ENCODE measurements at regions not wholly inside any gene's neighbourhood (a gene's known extent, or its start where the extent isn't known, plus 50 kb on each side); places are given as distances from the start of the nearest gene placed in this dataset.

GRCh38 chr9:75358846-75359245 is 270.5 kb downstream of the OSTF1 start:
- no peak for TF ChIP-seq CTCF (IDR thresholded peaks at IDR 0.05 in 4 of 5, conservative IDR thresholded peaks at IDR 0.05 in 1 of 5)
- no peak for TF ChIP-seq POLR2A (IDR thresholded peaks at IDR 0.05)
